ENCODE measurements at regions not wholly inside any gene's neighbourhood (a gene's known extent, or its start where the extent isn't known, plus 50 kb on each side); places are given as distances from the start of the nearest gene placed in this dataset.

DNA sequence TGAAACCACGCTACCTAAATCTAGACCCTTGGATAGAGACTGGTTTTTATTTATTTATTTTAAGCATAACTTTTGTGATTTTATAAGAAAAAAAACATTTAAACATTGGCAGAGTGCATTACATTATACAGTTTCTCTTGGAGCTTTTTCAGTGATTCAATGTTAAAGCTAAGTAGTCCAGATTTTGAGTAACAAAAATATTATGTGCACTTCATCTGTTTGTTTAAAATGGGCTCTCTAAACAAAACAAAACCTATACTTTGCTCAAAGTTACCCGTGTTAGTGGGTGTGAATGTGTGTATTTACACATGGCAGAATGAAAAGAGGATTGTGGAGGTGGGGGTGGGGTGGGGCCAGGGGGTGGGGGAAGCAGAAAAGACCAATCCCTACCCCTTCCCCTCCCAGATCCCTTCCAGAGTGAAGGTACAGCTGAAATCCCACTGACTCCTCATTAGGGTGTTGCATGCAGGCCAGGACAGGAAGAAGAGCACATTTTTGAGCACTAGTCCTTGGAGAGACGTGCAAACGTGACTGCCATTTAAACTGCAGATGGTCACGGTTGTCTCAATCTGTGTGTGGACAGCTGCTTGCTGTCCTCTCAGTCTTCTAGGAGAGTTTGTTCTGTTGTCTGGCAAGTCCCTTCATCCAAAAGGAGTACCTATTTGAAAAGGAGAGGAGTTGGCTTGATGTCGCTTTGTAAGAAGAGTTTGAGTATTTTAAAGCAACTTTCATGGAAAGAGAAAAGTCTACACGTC, 303.0 kb downstream of the ICOS start:
- DNase-seq: no peak

DNA sequence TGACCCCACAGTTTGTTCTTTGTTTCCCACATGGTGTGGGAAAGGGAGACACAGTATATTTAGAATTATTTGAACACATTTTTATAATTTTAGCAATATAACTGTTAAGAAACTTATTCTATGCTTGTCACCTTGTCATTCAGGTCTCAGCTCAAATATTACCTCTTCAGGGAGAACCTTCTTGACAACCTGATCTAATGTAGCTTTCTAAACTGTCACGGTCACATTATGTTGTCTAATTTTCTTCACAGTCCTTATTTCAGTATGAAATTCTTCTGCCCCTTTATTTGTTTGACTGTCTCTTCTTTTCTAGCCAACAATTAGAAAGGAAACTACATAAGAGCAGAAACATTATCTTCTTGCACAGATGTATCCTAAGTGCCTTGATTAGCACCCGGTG, 304.3 kb upstream of the PARD3B start:
- no peak for DNase-seq

DNA sequence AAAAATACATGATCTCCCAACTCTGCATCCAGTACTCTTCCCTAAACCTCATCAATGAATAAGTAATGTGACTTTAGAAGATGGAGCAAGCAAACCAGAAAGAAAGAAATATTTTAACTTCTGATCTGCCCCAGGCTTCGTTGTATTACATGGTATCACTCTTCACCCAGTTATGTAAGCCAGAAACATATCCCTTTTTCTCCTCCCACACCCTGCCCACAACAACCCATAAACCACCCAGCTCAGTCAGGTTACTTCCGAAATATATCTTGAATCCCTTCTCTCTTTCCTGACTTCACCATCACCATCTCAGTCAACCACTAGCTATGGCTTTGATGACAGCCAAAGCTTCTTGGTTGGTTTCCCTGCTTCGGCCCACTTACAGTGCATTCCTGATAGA, 295.8 kb upstream of the PARD3B start:
- DNase-seq: no peak

DNA sequence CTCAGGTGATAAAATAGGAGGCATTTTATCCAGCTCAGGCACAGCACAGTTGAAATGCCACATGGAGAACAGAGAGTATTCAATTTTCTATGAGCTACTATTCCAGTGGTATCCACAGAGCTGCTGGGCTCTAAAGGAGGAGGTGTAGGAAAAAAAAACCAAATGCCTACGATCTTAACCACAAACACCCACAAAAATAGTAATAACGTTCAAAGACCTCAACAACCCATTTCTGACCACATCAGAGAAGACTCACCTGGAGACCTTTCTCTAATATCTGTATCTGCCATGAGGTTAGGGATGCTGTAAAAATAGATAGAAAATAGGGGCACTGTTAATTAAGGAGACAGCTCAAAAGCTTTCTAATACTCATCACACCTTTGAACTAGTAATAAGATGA, 294.6 kb upstream of the PARD3B start:
- no peak for DNase-seq

DNA sequence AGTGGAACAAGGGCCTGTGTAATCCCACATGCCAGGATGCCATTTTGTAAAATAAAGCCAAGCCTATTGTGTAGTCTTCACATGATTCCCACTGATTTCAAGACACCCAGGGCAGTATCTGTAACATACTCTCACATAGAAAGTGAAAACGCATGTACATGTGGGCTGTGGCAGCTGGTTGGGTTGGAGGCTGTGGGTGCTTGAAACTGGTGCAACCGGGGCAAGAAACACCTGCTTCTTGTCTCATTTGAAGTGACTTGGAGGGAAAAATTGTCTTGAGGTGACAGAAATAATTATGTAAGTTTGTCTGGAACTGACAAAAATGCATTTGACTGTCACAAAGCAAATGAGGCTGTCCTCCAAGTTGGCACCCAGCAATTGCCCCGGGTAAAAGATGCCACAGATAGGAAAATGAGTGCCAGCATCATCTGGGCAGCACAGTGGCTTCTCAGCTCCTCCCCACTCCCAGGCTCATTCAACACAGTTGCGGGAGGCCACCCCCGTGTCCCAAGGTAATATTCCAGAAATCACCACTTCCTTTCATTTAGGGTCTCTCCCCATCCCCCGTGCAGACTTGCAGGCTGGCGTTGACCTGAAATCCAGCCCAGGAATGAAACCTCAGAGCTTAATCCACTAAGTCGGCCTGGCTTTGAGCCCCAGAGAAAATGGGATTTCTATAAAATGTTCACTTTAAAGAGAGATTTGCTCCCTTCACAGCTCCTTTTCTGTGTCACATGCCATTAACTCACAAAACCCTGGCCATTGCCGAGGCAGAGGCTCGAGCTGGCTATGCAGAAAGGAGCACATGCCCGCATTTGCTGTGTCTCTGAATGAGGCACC, 293.9 kb upstream of the PARD3B start:
- DNase-seq: peak; percentile 13

DNA sequence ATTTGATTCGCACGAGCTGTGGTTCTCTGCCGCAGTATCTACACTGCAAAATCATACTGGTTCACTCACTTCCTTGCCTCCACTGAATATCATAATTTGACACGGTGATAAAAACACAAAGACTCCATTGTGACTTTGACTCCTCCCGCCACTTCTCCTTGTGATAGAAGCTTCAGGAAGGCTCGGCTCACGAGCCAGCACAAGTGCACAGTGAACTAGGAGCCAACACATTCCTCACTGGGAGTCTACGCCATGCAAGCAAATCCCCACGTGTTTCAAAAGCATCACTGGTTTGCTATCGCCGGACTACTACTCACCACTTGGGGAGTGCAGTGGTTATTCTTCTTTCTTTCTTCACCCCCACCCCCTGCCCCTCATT, 293.3 kb upstream of the PARD3B start:
- no peak for DNase-seq

DNA sequence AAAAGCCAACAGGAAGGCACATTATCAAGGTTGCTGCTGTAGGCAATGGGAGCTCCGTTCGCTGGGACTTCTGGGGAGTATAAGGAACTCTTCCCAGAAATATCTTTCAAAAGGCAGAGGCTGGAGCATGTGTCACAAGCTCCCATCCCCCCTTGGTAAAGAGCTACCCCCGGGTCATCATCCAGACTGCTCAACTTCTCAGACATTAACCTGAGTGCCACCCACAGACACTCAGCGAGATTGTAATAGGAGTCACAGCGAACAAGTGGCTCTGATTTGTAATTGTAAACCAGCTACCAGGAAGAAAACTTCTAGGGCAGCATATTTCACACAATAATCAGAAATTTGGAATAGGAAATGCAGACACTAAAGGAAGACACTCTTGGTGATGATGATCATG, 290.2 kb upstream of the PARD3B start:
- no peak for DNase-seq

DNA sequence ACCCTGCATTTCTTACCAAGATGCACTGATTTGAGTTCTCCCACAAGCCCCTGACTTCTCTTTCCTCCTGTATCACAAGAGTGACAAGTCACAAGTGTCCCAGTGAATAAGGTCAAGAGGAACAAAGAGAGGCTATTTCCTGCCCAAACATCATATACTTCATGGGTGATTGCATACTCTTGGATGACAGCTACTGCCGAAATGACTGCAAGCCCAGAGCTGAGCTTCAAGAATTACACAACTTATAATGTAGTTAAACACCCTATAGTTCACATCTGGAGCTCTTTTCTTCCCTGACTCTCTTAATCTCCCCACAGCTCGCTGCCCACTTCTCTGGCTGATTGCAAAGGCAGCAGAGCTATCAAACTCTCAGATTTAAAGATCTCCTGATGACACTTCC, 289.7 kb upstream of the PARD3B start:
- no peak for DNase-seq

DNA sequence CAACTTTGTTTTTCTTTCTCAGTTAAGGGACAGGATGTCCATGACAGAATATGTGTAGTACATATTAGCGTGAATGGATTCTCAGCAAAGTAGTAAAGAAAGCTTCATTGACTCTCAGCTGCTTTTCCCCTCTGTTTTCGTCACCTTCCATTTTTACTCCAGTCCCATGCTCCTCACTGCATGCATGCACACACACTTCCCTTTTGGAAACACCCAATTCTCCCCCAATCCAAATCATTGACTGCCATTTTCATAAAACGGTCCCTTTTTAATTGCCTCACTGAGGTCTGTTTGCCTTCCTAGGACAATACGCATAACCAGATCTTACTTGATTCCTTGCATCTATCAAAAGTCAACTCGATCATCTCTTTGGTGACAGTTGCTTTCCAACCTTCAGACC, 287.5 kb upstream of the PARD3B start:
- no peak for DNase-seq

DNA sequence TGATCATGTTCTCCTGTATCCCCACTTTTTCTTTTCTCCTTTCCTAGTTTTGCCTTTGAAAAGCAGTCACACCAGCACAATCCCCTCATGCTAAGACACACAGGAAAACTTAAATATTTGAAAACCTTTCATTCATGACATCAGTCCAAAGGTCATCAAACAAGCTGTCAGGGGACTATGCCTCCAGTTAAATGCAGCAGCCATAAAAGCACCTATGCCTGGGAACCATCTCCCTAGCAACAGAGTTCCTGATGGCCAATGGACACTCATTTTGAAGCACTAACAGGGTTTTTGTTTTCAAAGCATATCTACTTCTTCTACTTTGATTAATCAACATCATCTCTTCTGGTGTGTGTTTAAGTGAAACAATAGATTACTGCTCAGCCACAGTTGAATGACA, 286.4 kb upstream of the PARD3B start:
- DNase-seq: no peak

DNA sequence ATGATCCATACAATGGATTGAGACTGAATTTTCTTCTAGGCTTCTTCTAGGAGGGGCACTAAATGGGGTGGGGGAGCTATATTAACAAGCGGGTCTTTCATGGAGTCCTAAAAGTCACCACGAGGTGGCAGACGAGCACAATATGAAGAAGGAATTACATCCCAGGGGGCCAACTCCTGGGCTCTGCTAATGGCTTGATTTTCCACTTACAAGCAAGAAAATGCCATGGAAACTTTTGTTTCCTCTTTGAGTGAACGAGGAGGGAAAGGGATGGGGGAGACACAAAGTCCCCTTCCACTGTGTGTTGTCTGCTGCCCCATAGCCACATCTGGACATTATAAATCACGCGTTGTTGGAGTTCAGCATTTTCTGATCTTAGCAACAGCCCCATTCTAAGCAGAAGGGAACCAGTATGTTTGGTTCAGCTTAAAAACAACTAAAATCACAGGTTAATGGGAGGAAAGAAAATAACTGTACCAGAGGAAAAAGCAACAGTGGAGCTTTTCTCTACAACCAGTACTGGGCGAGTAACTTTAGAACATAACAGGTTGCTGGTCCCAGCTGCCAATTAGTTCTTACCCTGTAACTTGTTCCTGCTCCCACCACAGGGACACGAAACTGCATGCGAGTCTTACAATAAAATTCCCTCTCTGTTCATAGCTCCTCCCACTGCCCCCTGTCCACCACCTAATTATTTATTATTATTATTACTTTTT, 285.0 kb upstream of the PARD3B start:
- peak; percentile 48 for DNase-seq

DNA sequence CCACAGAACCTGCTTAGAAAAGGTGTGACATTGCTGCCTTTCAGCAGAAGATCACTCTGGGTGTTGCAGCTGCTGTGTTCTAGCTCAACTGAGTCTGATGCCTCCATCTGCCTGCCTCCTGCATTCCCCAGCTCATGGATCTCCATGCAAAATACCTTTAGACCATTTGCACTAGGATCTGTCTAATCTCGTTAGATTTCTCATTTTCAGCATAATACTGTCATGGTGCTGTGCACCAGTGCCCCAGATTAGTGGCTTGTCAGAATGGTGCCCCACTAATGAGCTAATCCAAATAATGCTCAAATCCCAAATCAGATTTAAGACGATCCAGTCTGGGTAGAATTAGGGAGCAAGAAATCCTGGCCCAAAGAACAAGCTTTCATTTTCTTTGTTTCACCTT, 284.4 kb upstream of the PARD3B start:
- DNase-seq: no peak

DNA sequence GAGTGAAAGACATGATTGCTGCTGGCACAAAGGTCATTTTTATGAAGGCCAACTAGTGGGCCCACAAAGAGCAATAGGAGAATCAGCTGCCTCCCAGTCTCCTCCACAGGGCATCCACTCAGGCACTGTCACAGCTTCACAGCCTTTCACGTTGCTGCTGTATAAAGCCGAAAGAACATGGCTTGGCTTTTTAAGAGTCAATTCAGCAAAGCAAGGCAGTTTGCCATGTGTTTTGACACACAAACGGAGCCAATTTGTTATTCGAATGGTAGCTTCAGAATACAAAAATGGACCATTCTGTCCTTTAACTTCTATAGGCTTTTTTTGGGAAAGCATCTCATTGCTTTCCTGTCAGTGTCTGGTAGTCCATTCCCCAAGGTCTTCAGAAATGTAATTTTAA, 283.4 kb upstream of the PARD3B start:
- no peak for DNase-seq

DNA sequence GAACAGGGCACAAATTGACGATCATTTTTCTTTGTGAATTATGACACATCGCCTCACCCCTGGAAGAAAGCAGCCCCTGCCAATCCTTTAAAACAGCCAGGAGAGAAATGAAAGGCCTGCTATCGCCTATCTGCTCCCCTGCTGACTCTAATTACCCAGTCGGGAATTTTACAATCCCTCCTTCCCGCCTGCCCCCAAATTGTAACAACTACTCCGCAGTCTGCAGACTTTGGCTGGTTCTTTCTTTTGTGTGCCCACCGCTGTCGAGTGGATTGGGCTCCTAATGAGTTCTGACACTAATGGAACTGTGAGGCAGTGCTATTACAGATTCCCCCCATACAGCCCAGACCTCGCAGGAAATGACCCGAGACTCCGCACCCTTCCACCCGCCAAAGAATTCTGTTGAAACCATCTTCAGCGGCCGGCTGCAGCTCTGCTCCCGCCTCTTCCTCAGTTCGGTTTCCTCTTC, 281.2 kb upstream of the PARD3B start:
- DNase-seq: no peak

DNA sequence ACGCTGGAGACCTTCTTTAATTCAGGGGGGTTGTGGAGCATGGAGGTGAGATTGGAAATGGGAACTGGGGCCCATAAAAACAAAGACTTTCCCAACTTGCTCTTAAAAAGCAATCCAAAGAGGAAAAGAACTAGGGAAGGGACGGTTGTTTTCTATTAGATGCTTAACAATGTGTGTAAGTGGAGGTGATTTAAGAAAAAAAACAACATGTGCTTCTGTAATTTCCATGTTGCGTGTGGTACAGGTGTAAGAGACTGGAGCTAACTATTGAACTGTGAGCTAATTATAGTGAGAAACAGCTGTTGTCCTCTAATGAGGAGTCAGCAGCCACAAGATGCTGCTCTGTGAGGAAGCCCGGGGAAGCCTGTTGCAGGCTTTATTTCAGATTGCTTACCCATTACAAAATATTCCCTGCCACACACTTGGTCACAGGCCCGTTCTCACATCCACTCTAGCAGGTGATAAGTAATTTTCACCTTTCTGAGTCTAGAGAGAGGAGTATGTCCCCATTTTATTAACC, 280.6 kb upstream of the PARD3B start:
- DNase-seq: no peak

DNA sequence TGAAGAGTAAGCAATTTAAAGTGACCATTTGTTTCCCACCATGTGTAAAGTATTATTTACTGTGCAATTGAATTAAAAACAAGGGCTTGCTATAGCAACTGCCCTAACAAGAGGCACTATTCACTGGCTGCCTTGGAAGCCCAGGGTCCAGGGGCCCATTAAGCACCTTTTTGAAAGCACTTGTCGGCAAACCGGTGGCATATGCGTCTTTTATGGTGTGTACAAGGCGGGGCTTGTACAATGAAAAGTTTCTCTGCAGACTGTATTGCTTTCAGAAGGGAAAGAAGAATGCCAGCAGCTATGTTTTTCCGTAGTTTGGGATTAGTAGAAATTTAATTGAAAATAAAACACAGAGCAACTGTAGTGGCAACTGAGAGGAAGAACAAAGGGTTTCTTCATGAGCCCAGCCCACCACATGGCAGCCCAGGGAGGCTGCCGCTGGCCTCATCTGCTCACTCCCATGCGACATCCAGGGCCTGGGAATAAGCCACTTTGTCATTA, 279.5 kb upstream of the PARD3B start:
- DNase-seq: no peak

DNA sequence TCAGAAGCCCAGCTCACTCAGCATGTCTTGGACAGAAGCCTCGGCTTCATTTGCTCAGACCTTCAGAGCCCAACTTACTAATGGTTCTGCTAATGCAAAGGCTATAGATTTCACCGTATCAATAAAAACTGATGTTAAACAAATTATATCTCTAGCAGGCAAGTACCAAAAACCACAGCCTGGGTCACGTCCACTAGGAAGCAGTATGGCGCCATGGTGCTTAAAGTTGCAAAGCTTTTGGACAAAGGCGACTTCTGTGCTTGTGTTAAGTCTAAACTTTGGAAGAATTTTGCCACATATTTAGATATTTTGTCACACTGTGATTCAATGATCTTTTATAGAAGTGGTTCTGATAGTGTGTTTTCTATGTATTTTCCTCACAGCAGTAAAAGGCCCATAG, 276.8 kb upstream of the PARD3B start:
- no peak for DNase-seq

DNA sequence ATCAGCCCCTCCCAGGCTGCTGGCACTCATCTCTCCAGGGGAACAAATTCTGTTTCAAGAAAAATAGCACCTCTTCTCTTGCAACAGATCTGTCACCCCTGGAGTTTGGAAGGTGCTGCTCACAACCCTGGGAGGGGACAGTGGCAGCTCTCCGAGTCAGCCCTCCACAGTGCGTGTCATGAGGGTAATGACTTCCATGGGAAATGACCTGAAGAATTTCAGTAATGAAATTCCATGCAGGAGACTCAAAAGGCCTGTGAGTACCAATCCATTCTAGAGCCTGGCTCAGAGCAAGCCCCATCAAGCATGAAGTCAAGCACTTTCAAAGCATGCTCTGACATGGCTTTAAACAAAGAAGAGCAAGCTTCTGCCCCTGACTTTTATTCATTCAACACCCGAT, 276.3 kb upstream of the PARD3B start:
- no peak for DNase-seq

DNA sequence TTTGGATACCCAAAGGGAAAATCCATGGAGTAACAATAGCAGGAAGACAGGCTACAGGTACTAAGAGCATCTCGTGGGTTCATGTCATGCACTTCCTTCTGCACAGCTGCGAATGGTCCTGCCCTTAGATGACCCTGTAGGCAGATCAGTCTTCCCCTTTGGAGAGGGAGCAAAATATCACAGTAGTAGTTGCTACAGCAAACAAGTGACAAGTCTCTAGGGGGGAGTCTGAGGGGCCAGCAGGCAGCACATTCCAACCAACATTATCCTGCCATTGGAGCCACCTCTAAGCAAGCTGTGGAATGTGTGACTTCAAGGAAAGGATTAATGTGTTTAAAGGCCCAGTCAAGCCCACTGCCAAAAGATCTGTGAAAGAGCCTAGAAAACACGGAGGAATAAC, 273.2 kb upstream of the PARD3B start:
- DNase-seq: no peak

DNA sequence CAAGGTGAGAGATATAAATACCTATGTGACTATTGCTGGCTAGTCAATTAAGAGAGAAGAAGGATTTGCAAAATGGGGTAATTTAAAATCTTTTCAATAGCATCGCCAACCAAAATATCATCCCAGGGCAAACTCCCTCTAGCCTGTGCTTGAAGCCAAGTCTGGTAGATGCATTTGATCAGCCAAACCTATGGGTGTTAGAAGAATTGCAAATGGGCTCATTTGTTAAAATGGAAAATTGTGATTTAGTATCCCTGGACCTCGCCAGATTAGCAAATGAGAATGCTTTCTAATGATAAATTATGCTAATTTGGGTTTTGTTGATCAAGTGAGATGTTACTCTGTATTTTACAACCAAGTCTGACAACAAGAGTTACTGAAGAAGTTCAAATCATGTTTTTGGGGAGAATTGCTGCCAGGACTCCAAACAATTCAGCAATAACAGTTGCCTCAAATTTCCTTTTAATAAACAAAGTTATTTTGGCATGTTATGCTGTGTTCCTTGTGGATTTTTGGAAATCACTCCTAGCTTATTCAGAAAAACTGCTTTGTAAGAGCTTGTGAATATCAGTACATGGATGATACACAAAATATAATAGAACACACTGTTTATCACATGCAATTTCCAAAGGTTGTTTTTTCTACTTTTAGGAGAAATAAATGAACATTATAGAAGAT, 272.5 kb upstream of the PARD3B start:
- no peak for DNase-seq

DNA sequence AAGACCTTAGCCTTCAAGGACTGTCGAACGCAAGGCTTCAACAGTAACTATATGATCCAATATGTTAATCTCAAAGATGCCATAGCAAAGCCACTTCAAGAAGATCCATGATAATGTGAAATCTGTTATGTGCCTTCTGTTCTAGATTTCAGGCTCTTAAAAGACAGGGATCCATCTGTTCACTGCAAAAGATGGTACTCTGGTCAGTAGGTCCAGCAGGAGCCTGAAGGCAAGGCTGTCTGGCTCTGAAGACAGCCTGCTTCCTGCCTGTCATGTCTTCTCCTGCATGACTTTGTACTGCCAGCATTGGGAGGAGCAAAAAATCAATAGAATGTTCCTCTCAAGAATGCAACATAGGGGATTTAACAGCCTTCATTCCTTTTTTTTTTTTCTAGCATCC, 270.8 kb upstream of the PARD3B start:
- DNase-seq: no peak

DNA sequence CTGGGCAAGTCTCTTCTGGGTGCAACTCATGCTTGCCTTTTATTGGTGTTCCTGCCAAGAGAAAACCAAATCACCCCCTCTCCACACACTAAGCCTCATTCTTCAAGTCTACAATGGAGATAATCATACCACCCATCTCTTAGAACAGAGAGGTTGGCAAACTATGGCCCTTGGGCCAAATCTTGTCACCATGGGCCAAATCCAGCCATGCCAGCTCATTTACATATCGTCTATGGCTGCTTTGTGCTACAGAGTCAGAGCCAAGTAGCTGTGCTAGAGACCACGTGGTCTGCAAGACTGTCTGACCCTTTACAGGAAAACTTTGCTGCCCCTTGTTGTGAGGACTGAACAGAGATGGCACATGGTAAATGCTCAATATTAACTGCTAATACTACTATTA, 270.3 kb upstream of the PARD3B start:
- DNase-seq: no peak

DNA sequence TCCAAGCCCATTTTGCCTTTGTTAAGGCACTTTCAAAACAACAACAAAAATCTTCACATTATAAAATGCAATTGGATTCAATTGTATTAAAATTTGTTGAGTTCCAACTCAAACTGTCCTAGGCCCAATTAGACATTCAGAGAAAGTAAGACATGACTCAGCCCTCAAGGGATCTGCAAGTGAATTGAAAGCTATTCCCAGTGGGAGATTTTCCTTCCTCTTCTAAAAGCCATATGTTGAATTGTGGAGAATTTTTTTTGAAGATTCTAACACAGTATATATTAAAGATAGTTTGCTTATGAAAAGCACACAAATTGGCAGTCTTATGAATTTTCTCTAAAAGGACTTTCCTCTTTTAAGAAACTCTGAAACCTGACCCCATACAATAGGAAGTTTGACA, 268.0 kb upstream of the PARD3B start:
- no peak for DNase-seq

All from activated naive CD4-positive, alpha-beta T cell treated with anti-CD3 and anti-CD28 coated beads, Interleukin-2, amount 50 U/mL, for 16 hours (primary cell).